ENCODE measurements at regions not wholly inside any gene's neighbourhood (a gene's known extent, or its start where the extent isn't known, plus 50 kb on each side); places are given as distances from the start of the nearest gene placed in this dataset.

- no peak overlapping the region for H4K5ac ChIP-seq (ENCODE audit: insufficient read length, low read depth, low read length)
- no peak overlapping the region for H2BK15ac ChIP-seq (ENCODE audit: low read length)
- H2AK5ac ChIP-seq (ENCODE audit: low read depth, low read length): no peak overlapping the region
- H2BK120ac ChIP-seq (replicated peaks; ENCODE audit: low read depth, low read length): no peak overlapping the region
- H3K23me2 ChIP-seq (ENCODE audit: low read depth, low read length): no peaks in the 10 kb centered on the region
- H2AFZ ChIP-seq (ENCODE audit: low read length): no peak overlapping the region
- H3K27me3 ChIP-seq (replicated peaks in 1 of 4; ENCODE audit: control insufficient read depth in 3 of 4, extremely low read depth in 1 of 4, insufficient read depth in 3 of 4, low read length in 3 of 4): no peaks in the 10 kb centered on the region
- H4K8ac ChIP-seq (ENCODE audit: extremely low read depth, insufficient read depth, low read length): no peak overlapping the region
- H2BK5ac ChIP-seq (ENCODE audit: low read depth, low read length): no peak overlapping the region
- no peak overlapping the region for H3K18ac ChIP-seq (ENCODE audit: extremely low read depth, low read length)
- H3K14ac ChIP-seq (ENCODE audit: insufficient read length): no peak overlapping the region
- no peaks in the 10 kb centered on the region for H3K4me1 ChIP-seq (replicated peaks in 1 of 4; ENCODE audit: control insufficient read depth in 3 of 4, insufficient read depth in 4 of 4, low read length in 3 of 4)
- DNase-seq (ENCODE audit: low read depth in 1 of 2, low spot score in 2 of 2) (no peak), FAIRE-seq (no peak)
- no peak overlapping the region for H2BK20ac ChIP-seq (ENCODE audit: low read length)
- H3K27ac ChIP-seq (ENCODE audit: low read depth, low read length): no peak overlapping the region
- TF ChIP-seq TCF12 (IDR thresholded peaks at IDR 0.05; ENCODE audit: low read depth, low read length) (no peak), SIN3A (conservative IDR thresholded peaks at IDR 0.05 in 1 of 2, IDR thresholded peaks at IDR 0.05 in 1 of 2; ENCODE audit: low read depth in 1 of 2, low read length in 2 of 2) (no peak), CBX5 (IDR thresholded peaks at IDR 0.05; ENCODE audit: low read depth, low read length) (no peak), FOSL1 (IDR thresholded peaks at IDR 0.05; ENCODE audit: insufficient read depth, low read depth, low read length) (no peak), JUND (IDR thresholded peaks at IDR 0.05; ENCODE audit: low read length) (no peak), EP300 (IDR thresholded peaks at IDR 0.05; ENCODE audit: borderline replicate concordance in 1 of 2, low read depth in 2 of 2, low read length in 2 of 2) (no peak), YY1 (IDR thresholded peaks at IDR 0.05; ENCODE audit: low read depth, low read length) (no peak), CREB1 (IDR thresholded peaks at IDR 0.05) (no peak), ASH2L (IDR thresholded peaks at IDR 0.05; ENCODE audit: low read length) (no peak), ATF3 (IDR thresholded peaks at IDR 0.05; ENCODE audit: insufficient read depth, low read depth, low read length) (no peak)
- TF ChIP-seq, protein P1, sequence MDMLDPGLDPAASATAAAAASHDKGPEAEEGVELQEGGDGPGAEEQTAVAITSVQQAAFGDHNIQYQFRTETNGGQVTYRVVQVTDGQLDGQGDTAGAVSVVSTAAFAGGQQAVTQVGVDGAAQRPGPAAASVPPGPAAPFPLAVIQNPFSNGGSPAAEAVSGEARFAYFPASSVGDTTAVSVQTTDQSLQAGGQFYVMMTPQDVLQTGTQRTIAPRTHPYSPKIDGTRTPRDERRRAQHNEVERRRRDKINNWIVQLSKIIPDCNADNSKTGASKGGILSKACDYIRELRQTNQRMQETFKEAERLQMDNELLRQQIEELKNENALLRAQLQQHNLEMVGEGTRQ (IDR thresholded peaks at IDR 0.05; ENCODE audit: low read length): no peak
- POLR2A ChIA-PET (ENCODE audit: partially characterized antibody): no interaction called here
- no peak overlapping the region for H3K9ac ChIP-seq (replicated peaks in 1 of 4; ENCODE audit: extremely low read depth in 1 of 4, low read depth in 3 of 4, low read length in 3 of 4)
- H3K4ac ChIP-seq (replicated peaks; ENCODE audit: insufficient read length, low read depth, low read length): no peak overlapping the region
- 0 out of 4 replicates have a peak, but pooled peaks cover 0 to 1% of the 10 kb centered on the region in 2 experiments for H3K9me3 ChIP-seq (ENCODE audit: insufficient read depth in 2 of 2, low read depth in 1 of 2, low read length in 1 of 2)
- no peaks in the 10 kb centered on the region for H3K36me3 ChIP-seq (ENCODE audit: control insufficient read depth in 2 of 4, insufficient read depth in 4 of 4, low read length in 3 of 4)
- H4K91ac ChIP-seq (replicated peaks; ENCODE audit: insufficient read length, low read length): no peak overlapping the region
- H2BK12ac ChIP-seq (ENCODE audit: low read depth, low read length): no peak overlapping the region
- no peak overlapping the region for H3K4me3 ChIP-seq (ENCODE audit: extremely low read depth in 1 of 4, insufficient read depth in 2 of 4, low read depth in 3 of 4, low read length in 4 of 4)
- CTCF ChIA-PET (ENCODE audit: partially characterized antibody): no interaction called here
- H3K23ac ChIP-seq (ENCODE audit: insufficient read length): no peak overlapping the region
- 85% methylated on average over 2 of the region's 2 CpGs; no CpG with 5 or more reads in 1 of the 2 experiments for WGBS, 2 experiments (ENCODE audit: extremely low coverage in 1 of 2, insufficient coverage in 1 of 2, insufficient read length in 1 of 2, insufficient replicate concordance in 2 of 2, low coverage in 1 of 2, low lambda C conversion rate in 2 of 2, missing lambda C conversion rate in 1 of 2)
- H4K20me1 ChIP-seq (replicated peaks in 1 of 2; ENCODE audit: control insufficient read depth in 1 of 2, insufficient read depth in 2 of 2, low read length in 2 of 2): no peaks in the 10 kb centered on the region
- no peaks in the 10 kb centered on the region for H3K79me2 ChIP-seq (ENCODE audit: control insufficient read depth in 1 of 2, insufficient read depth in 2 of 2, low read length in 2 of 2)
- H3K79me1 ChIP-seq (ENCODE audit: low read depth, low read length): no peaks in the 10 kb centered on the region
- no peak overlapping the region for H3K56ac ChIP-seq (replicated peaks; ENCODE audit: insufficient read length, low read depth, low read length)
- no peak overlapping the region for H3K4me2 ChIP-seq (ENCODE audit: insufficient read depth in 1 of 2, low read depth in 2 of 2, low read length in 2 of 2)
These were observed 266.8 kb downstream of the CYLC2 start for GRCh38 chr9:103261951-103262350.
